Colon (tissue), 2 donors: ENCODE measurements at regions not wholly inside any gene's neighbourhood (a gene's known extent, or its start where the extent isn't known, plus 50 kb on each side); places are given as distances from the start of the nearest gene placed in this dataset.
"Not testable (repeated sequence)": the region's sequence is repeated elsewhere in the genome, so short reads cannot be mapped to it uniquely, and the experiment has no call there.

Experiments
- FAIRE-seq: peaks from 2 replicates; lab custom pipeline; 2012; peaks lifted over from hg19 to GRCh38; lab: Jason Lieb, UNC
- donor health status: control.
- donor health status: control.

DNA sequence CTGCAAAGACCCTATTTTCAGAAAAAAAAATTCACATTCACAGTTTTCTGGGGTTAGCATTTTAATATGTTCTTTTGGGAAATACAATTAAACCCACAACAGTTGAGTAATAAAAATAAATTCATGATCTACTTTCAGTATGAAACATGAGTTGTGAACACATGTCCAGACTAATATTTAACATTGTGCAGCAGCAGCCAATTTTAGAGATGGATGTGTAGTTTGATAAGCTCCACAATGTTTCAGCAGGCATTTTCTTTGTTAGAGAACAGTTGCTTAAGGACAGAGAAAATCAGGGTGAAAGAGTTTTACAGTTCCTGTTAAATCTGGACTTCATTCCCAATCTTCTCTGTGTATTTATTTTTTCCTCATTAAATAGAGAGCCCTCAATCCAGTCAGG is 519.5 kb downstream of the PIK3C3 start:
- FAIRE-seq = no peak

DNA sequence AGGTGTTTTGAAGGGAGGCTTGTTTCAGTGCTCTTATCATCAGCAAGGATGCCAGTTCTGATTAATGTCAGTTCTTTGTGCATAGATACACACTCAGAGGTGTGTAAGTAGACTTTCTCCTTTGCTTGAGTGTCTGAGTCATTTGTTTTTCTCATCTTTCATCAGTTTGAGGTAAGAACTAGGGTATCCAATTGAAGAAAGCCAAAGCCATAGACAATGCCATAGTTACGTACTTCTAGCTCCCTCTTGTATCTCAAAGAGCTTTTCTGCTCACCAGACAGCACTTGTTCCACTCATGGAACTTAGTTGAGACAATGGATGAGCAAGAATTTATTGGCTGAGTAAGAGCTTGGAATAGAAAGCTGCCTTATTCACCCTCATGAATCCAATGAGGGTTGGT is 520.1 kb downstream of the PIK3C3 start:
- FAIRE-seq = no peak

DNA sequence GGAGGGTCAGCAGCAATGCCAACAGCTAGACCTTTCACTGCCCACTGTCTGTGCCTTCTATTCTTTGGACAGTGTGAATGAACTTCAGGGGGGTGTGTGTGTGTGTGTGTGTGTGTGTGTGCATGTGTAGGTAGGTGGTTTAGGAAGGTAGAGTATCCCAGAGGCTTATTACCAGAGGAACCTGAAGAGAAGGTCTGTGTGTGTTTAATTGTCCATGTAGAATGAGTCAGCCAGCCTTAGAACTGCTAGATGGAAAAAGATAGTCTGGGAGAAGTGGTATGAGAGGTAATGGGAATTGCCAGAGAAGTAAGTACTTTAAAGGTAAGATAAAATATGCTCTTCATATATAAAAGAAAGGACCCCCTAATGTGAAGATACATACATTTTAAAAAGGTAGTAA is 522.2 kb downstream of the PIK3C3 start:
- FAIRE-seq = no peak

DNA sequence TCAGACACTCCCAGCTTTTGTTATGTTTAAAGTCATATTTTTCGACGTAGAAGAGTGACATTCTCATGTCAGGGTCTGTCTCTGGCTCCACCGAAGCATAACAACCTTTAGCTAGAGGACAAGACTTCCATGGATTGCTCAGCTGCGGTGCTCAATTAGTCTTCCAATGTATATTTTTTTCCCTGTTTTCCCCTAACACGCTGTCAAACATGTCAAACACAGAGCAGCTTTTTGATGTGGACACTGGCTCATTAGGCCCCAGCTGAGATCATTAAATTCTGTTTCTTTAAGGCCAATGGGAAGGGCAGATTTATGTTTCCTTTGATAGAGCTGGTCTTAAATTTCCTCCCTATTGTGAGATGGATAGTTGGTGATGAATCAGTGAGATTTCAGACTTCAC is 525.4 kb downstream of the PIK3C3 start:
- FAIRE-seq = no peak

DNA sequence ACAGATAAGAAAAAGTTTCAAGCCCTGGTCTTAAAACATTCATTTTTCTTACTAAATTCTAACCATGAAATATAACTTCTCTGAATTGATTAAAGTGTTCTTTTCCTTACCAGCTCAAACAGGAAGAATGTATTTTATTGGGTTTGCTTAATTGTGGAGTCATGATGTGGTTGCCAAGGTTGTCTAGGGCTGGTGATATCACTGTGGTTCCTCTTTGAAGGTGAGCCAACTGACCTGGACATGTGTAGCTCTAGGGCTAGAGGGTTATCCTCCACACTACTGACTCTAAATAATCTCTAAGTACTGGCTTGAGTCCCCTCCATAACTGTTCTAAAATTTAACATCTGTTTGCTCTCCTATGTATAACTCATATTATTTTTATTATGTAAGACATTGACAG is 529.6 kb downstream of the PIK3C3 start:
- FAIRE-seq = no peak

DNA sequence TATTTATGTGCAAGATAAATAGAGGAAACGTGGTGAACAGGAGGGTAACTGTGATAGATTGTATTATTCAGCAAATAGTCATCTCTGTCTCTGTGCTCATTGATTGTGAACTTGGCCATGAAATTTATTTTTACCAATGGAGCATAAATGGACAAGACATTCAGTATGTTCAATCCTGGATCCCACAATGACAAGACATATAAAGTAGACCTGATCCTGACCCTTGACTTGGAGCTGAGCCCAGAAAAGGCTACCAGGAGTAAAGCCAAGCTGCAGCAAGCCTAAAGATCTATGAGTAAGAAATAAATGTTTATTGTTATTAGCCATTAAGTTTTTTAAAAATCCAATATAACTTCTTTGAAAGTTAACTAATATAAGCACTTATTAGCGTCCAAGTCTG is 531.2 kb downstream of the PIK3C3 start:
- FAIRE-seq = no peak

DNA sequence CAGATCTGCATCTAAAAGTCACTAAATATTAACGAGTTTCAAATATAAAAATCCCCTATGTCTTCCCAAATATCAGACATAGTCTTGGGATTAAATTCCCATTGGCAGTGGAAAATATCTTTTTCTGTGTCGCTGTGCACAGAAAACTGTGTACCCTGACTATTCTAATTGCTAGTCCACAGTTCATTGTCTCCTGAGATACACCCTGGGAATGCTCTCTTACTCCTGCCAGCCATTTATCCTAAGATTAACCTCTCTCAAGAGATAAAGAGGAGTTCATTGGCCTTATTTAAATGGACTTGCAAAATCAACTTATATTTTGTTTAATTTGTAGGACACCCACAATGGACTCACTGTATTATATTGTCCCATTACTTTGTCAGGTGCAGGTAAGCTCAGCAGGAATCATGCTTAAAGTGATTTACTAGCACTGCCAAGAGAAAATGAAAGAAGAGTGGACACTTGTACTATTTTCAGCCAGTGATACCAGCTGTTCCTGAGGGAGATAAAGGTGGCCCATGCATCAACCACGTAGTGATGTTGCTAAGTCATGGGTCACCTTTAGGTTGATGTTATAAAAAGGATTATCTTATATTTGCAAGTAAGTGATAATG is 553.8 kb downstream of the PIK3C3 start:
- FAIRE-seq = no peak

DNA sequence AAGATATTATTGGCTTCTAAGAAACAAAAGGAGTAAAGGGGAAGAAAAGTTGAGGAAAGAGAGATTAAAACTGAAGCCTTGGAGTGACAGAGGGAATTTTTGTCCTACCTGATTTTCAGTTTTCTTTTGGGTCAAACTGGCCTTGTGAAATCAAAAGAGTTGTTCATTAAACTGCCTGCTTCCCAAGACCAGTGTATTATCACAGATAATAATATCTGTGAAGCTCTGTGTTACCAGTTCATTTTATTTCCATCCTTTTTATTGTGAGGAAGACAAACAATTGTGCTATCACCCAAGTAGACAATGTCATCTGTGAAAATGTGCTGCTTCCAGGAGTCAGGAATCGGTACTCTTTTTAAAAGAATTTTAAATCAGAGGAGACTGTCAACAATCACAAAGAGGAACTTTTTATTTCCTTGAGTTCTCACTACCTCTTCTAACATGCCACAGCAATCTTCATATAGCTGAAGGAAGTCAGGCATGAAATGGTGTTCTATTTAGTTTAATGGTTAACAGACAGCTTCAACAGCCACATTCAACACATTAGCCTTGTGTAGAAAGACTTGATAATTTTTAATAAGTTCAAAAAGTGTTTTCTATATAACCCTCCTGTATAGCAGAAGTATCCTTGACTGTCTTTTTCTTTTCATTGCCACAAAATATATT is 554.8 kb downstream of the PIK3C3 start:
- no peak for FAIRE-seq

DNA sequence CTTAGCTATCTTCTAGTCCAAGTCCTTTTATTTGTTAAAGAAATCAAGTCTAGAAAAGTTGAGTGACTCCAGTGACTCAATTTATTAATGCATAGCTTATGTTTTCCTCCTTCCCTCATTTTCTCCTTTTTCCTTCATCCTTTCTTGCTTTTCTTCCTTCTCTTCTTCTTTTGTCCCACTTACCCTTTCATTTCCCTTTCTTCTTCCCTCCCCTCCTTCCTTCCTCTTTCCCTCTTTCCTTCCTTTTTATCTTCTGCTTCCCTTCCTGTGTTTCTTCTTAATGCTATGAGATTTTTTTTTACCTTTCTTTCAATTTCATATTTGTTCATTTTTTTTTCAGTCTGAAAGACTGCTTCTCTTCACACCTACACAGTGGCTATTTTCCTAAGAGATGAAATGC is 555.5 kb downstream of the PIK3C3 start:
- no peak for FAIRE-seq

DNA sequence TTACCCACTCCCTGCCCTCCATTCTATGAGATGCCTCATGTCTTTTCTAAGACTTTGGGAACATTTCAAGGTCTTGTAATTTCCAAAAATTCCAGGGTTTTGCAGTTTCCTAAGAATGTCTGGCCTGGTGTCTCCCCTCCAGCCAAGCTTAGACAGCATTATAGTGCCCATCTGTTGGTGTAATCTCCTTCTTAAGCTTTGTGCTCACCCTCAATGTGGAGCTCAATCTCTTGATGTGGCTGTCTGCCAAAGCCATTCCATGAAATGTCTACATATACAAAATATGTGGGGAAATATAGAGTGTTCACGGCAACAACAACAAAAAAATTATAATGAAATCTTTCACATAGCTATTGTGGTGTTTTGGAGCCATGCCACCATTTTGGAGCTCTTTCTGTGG is 558.4 kb downstream of the PIK3C3 start:
- no peak for FAIRE-seq

DNA sequence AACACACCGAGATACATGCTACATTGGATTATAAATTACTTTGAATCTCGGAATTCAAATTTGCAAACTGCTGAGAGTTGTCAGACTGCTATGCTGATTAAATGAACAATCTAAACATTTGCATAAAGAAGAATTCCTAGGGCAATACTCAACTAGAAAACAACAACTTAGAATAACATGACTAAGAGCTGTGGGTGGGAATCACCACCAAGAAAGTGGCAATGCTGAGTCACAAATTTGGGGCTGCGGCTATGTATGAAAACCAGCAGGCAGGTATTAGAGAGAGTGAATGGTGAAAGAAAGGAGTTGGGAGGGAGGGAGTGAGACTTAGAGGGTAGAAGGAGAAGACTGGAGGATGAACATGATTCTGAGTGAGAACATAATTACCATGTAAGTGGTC is 559.5 kb downstream of the PIK3C3 start:
- no peak for FAIRE-seq

DNA sequence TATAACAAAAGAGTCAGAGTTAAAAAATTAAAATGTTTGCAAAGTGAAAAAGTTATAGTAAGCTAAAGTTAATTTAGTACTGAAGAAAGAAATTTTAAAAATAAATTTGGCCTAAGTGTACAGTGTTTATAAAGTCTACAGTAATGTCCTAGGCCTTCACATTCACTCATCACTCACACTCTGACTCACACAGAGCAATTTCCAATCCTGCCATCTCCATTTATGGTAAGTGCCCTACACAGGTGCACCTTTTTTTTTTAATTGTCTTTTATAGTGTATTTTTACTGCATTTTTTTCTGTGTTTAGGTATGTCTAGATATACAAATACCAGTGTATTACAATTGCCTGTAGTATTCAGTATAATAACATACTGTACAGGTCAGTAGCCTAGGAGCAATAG is 562.9 kb downstream of the PIK3C3 start:
- no peak for FAIRE-seq

DNA sequence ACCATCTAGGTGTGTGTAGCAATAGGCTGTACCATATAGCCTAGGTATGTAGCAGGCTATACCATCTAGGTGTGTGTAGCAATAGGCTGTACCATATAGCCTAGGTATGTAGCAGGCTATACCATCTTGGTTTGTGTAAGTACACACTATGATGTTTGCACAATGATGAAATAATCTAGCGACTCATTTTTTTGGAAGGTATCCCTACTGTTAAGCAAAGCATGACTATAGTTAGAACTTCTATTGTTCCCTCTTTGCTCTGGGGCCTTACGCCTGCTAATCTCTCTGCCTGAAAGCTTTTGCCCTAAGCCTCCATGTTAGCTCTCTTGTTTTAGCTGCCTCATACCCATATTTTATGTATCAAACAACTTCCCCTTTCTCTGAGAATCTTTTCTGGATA is 563.3 kb downstream of the PIK3C3 start:
- not testable (repeated sequence) for FAIRE-seq

DNA sequence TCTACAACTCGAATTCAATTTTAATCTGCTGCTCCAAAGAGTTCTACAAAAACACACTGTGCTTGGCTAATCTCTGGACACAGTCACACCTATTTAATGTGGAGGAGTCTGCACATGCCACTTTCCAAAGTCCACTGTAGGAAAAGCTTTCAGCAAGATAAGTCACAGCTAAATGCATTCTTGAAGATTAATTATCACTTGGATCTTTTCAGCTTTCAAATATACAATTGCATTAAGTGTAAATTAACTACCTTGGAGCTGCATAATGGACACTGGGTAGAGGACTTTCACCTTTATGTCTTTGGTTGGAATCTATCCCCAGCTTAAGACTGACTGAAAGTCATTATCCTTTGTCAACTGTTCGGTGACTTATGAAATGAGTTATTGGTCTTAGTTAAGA is 565.1 kb downstream of the PIK3C3 start:
- no peak for FAIRE-seq

DNA sequence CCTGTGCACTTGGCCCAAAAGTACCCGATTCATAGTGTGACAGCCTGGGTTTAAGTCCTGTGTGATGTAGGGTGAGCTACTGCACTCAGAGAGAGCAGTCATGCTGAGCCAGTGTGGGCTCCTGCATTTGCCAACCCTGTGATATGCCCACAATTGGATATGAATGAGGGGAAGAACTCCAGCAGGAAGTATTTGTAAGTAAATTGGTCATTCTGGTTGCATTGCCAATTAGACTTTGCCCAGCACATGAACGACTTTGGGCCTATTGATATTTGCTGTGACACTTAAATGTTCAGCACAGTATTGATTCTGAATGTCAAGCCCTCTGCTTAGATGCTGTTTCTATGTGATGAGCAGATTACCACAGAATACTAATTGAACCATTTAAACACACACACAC is 570.9 kb downstream of the PIK3C3 start:
- FAIRE-seq = no peak

DNA sequence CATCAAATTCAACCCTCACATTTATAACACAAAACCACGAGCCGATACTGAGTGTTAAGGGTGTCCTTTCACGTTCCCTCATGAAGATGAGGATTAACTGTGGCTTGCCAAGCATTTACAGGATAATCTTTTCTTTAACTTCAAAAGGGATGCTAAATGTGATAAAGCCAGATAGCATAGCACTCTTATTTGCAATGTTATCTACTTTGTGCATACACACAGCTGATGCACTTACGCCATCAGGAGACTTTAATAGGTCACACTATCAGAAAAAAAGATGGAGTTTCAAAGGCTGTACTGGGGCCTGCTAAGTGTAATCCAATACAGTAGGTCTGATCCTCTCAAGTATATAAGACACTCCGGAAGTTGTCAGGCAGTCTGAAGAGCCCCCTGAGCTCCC is 572.7 kb downstream of the PIK3C3 start:
- no peak for FAIRE-seq

DNA sequence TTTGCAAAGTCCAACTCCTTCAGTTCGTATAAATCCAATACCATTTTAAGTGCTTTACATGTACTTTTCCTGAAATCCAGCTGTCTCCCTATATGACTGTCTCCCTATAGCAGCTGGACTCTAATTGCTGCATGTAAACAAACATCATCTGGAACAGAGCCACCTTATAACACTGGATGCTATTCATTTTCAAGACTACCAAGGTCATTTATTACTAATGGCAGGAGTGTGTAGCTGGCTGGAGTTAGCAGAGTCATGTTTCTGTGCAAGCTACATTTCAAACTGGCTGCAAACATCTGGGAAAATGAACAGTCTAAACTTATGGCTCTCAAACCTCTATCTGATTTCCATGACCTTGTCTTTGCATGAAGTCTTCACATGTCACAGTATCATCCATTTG is 575.2 kb downstream of the PIK3C3 start:
- FAIRE-seq = no peak

DNA sequence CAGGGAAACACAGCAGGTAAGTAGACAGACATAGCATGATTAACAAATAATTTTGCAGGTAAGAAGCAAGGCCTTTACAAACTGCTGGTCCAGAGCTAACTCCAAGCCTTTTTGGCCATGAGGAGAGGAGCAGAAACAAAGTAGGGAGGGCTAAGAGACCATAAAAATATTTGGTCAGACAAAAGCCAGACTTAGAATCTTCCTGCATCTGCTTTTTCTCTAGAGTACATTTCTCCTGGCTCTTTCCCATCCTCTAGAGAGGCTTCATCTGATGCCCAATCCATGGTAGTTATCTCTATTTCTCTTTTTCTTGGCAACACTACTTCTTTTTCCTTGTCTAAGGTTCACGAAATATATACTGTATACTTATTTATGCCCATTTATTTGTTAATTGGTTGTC is 577.1 kb downstream of the PIK3C3 start:
- FAIRE-seq = no peak

DNA sequence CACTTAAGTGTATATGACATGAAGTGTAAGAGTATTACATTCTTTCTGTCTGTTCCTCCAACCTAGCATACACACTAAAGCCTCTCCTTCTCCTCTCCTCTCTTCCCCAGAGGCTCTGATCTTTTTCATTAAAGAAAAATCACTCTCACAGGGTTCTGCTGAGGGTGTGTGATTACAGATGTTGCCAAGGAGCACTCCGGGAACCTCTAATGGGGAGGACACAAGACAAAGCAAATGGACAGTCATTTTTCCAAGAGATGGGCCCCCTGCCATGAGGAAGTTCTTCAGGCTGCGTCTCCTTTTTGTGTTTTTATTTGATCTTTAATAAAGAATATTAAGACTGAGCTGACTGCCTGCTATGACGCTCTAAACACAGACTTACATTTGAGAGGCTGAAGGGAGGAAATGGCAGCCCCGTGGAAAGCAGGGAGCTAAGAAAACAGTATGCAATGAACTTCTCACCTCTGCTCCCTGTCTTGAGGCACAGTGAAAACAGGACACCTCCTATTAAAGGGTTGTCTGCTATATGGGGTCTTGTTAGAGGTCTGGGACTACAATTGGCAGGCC is 578.1 kb downstream of the PIK3C3 start:
- no peak for FAIRE-seq

DNA sequence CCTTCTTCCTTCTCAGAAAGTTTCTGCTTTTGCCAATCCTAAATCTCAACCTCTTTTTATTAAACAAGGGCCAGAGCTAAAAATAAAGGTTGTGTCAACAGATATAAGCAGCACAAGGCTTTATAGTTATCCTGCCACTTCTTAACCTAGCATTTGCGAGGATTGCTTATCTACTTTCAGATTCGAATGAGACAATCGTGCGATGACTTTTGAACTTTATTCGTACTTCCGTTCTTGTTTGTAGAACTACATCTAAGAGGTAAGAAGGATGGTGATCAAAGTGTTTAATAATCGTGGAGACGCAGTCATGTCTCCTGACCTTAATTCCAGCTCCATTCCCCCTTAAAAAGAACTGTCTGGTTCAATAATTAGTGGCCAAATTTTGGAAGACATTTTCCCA is 578.6 kb downstream of the PIK3C3 start:
- FAIRE-seq = no peak

DNA sequence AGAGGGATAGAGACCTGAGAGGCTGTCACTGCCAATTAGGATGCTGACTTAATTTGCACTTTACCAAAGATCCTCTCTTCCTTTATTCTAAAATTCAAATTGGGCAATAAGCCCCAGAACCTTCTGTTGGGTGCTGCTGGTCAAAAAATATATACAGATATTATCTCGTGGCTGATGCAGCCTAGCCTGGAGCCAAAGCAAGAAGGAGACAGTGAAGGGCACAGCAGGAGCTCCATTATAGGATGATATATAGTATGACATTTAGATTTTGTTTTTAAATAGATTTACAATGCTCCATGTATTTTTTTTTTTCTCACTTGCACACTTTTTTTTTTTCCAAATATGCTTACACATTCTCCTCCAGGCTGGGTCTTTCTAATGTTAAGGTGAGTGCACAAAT is 579.3 kb downstream of the PIK3C3 start:
- FAIRE-seq = no peak

DNA sequence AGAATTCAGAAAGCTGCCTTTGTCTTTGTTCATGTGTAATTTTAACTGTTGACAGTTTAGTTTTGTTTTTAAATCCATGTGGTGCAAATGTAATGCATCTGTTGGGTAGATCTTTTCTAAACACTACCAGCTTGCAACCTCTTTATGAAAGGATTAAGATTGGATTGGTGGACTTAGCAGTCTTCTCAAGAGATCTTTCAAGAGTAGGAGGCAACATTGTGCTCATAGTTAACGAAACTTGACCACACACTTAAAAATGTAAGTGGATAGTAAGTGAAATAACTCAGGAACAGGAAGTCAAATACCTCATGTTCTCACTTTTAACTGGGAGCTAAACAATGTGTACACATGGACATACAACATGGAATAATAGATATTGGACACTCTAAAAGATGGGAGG is 579.0 kb downstream of the RIT2 start:
- FAIRE-seq = no peak

DNA sequence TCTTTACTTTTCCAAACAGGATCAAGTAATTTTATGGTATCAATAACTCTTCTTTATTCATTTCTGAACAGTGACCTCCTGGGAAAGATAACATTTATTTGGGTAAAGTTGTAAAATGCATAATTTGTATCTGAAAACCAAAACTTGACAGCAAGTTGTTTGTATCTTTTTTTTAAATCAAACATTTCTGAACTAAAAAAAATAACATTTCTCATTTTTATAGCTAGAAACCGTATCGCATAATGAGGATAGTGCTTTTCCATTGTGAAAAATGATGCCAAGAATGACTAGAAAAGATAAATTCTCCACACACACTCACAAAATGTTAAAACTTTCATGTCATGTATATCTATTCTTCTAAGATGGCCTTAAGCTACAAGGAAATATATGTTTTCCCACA is 578.2 kb downstream of the RIT2 start:
- FAIRE-seq = no peak

DNA sequence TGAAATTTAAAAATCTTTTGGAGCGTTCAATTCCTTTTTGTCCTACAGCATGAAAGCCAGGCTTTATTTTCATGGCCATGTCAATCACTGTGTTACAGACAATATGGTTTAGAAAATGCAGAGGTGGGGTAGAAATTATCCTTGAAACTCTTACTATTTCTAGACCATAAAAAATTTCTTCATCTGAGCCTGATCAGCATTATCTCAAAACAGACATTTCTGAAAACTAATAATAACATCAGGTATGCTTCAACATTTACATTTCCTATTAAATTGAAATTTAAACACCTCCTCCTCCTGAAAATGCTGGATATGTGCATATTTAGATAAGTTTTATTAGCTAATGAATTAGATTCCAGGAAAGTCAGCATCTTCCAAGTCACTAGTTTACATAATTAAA is 570.6 kb downstream of the RIT2 start:
- FAIRE-seq = no peak
